ENCODE measurements at regions not wholly inside any gene's neighbourhood (a gene's known extent, or its start where the extent isn't known, plus 50 kb on each side); places are given as distances from the start of the nearest gene placed in this dataset.
"Not testable (repeated sequence)": the region's sequence is repeated elsewhere in the genome, so short reads cannot be mapped to it uniquely, and the experiment has no call there.

DNA sequence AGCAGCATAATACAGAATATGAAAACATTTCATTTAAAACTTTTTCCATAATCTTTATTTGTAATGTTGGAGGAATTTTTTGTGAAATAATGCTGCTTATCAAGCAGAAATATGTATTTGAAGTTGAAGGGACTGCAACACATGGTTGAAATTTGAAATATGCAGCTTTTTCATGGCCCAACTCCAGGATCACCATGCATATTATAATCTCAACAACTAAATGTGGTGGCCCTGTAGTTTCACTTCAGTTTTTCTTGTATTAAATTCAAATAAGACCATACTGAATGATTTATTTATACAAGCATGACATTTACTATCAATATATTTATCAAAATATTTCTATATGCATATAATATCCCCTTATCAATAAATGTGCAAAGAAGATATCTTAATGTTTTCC lies 157.7 kb upstream of the LHX8 start:
- H3K14ac ChIP-seq (ENCODE audit: insufficient read depth, low read length): no peak overlapping the region
- no peak overlapping the region for H3K4me2 ChIP-seq (ENCODE audit: insufficient read depth, insufficient read length, low read length)
- H3K23ac ChIP-seq (ENCODE audit: insufficient read length, low read depth, low read length): no peak overlapping the region
- H4K5ac ChIP-seq (ENCODE audit: insufficient read length, low read depth, low read length): no peak overlapping the region
- H3K27ac ChIP-seq (ENCODE audit: insufficient read length, low read depth, low read length): no peak overlapping the region
- H2AK5ac ChIP-seq (ENCODE audit: insufficient read length, low read length): no peak overlapping the region
- TF ChIP-seq, protein P1, sequence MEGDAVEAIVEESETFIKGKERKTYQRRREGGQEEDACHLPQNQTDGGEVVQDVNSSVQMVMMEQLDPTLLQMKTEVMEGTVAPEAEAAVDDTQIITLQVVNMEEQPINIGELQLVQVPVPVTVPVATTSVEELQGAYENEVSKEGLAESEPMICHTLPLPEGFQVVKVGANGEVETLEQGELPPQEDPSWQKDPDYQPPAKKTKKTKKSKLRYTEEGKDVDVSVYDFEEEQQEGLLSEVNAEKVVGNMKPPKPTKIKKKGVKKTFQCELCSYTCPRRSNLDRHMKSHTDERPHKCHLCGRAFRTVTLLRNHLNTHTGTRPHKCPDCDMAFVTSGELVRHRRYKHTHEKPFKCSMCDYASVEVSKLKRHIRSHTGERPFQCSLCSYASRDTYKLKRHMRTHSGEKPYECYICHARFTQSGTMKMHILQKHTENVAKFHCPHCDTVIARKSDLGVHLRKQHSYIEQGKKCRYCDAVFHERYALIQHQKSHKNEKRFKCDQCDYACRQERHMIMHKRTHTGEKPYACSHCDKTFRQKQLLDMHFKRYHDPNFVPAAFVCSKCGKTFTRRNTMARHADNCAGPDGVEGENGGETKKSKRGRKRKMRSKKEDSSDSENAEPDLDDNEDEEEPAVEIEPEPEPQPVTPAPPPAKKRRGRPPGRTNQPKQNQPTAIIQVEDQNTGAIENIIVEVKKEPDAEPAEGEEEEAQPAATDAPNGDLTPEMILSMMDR (conservative IDR thresholded peaks at IDR 0.05): no peak
- H3K23me2 ChIP-seq (ENCODE audit: insufficient read length, low read depth, low read length, poor library complexity, severe bottlenecking): no peaks in the 10 kb centered on the region
- H2BK12ac ChIP-seq (ENCODE audit: insufficient read length, low read depth, low read length): no peak overlapping the region
- no peak overlapping the region for H3T11ph ChIP-seq (ENCODE audit: low read length)
- peaks cover 0 to 3% of the 10 kb centered on the region in 2 experiments; a peak in 2 of 4 replicates for H3K4me1 Mint-ChIP-seq
- no peak overlapping the region for H2AFZ ChIP-seq (ENCODE audit: low read length)
- no peaks in the 10 kb centered on the region for H3K79me1 ChIP-seq (ENCODE audit: insufficient read depth, low read depth, low read length, poor library complexity, severe bottlenecking)
- no peak overlapping the region for H3K9ac ChIP-seq (ENCODE audit: extremely low read depth, insufficient read length, low read length)
- H3K18ac ChIP-seq (ENCODE audit: insufficient read length, low read depth, low read length): no peak overlapping the region
- H3K9me3 ChIP-seq (ENCODE audit: control insufficient read depth, low read depth, low read length): no peaks in the 10 kb centered on the region
- H3K4me1 ChIP-seq (ENCODE audit: insufficient read depth, low read length): no peaks in the 10 kb centered on the region; the same call in 1 of the 2 replicates
- H2BK15ac ChIP-seq (ENCODE audit: low read depth, low read length): no peak overlapping the region
- no peaks in the 10 kb centered on the region for H3K36me3 Mint-ChIP-seq (ENCODE audit: insufficient read depth in 1 of 3, low read depth in 3 of 3)
- no peak for DNase-seq
- no peak overlapping the region for H3K4ac ChIP-seq (ENCODE audit: low read depth, low read length)
- H3K27me3 ChIP-seq (ENCODE audit: insufficient read depth, low read length): no peaks in the 10 kb centered on the region
- H3K9me3 Mint-ChIP-seq: no peaks in the 10 kb centered on the region
- no peak overlapping the region for H3K4me3 Mint-ChIP-seq
- H3K79me2 ChIP-seq (ENCODE audit: insufficient read depth, low read length): no peaks in the 10 kb centered on the region
- H3K56ac ChIP-seq (ENCODE audit: insufficient read length, low read depth, low read length): no peak overlapping the region
- H4K91ac ChIP-seq (ENCODE audit: insufficient read length, low read depth, low read length): no peak overlapping the region
- no peak overlapping the region for H4K8ac ChIP-seq (replicated peaks; ENCODE audit: insufficient read length, low read depth, low read length)
- H3K27me3 Mint-ChIP-seq (ENCODE audit: low read depth): no peaks in the 10 kb centered on the region
- no peak overlapping the region for H2BK5ac ChIP-seq (ENCODE audit: insufficient read length, low read length)
- H2BK20ac ChIP-seq (ENCODE audit: low read depth, low read length, poor library complexity, severe bottlenecking): no peak overlapping the region
- no peak overlapping the region for H3K27ac Mint-ChIP-seq
- no peaks in the 10 kb centered on the region for H4K20me1 ChIP-seq (ENCODE audit: control insufficient read depth, insufficient read depth, insufficient read length)
- H2BK120ac ChIP-seq (ENCODE audit: low read depth, low read length, poor library complexity, severe bottlenecking): no peak overlapping the region

DNA sequence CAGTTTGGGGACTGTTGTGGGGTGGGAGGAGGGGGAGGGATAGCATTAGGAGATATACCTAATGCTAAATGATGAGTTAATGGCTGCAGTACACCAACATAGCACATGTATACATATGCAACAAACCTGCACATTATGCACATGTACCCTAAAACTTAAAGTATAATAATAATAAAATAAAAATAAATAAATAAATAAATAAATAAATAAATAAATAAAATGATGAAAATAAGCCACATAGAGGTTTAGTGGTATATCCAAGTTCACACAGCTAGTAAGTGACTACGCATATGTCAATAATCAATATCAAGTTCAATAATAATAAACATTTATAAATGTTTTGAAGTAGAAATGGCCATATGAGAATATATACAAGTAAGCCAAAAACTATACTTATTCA lies 141.7 kb upstream of the LHX8 start:
- not testable (repeated sequence) for H4K91ac ChIP-seq (ENCODE audit: insufficient read length, low read depth, low read length); H3K79me2 ChIP-seq (ENCODE audit: insufficient read depth, low read length); H4K20me1 ChIP-seq (ENCODE audit: control insufficient read depth, insufficient read depth, insufficient read length); H3T11ph ChIP-seq (ENCODE audit: low read length); H2BK5ac ChIP-seq (ENCODE audit: insufficient read length, low read length); H4K5ac ChIP-seq (ENCODE audit: insufficient read length, low read depth, low read length); H2BK20ac ChIP-seq (ENCODE audit: low read depth, low read length, poor library complexity, severe bottlenecking); H2BK12ac ChIP-seq (ENCODE audit: insufficient read length, low read depth, low read length); H3K9me3 ChIP-seq (ENCODE audit: control insufficient read depth, low read depth, low read length); H3K79me1 ChIP-seq (ENCODE audit: insufficient read depth, low read depth, low read length, poor library complexity, severe bottlenecking); H3K4me1 Mint-ChIP-seq; H3K23ac ChIP-seq (ENCODE audit: insufficient read length, low read depth, low read length); H3K27me3 Mint-ChIP-seq (ENCODE audit: low read depth); H3K27ac ChIP-seq (ENCODE audit: insufficient read length, low read depth, low read length); H3K4me1 ChIP-seq (ENCODE audit: insufficient read depth, low read length); H2AK5ac ChIP-seq (ENCODE audit: insufficient read length, low read length); H2BK120ac ChIP-seq (ENCODE audit: low read depth, low read length, poor library complexity, severe bottlenecking); H3K18ac ChIP-seq (ENCODE audit: insufficient read length, low read depth, low read length); H3K4me3 Mint-ChIP-seq; H3K27ac Mint-ChIP-seq; H3K14ac ChIP-seq (ENCODE audit: insufficient read depth, low read length); H3K4ac ChIP-seq (ENCODE audit: low read depth, low read length); H3K4me2 ChIP-seq (ENCODE audit: insufficient read depth, insufficient read length, low read length); H2BK15ac ChIP-seq (ENCODE audit: low read depth, low read length); H3K36me3 Mint-ChIP-seq (ENCODE audit: insufficient read depth in 1 of 3, low read depth in 3 of 3); H3K9ac ChIP-seq (ENCODE audit: extremely low read depth, insufficient read length, low read length); H3K27me3 ChIP-seq (ENCODE audit: insufficient read depth, low read length); H2AFZ ChIP-seq (ENCODE audit: low read length); H3K56ac ChIP-seq (ENCODE audit: insufficient read length, low read depth, low read length); H3K23me2 ChIP-seq (ENCODE audit: insufficient read length, low read depth, low read length, poor library complexity, severe bottlenecking); H4K8ac ChIP-seq (replicated peaks; ENCODE audit: insufficient read length, low read depth, low read length); DNase-seq
- H3K9me3 Mint-ChIP-seq: peaks cover 10 to 12% of the 10 kb centered on the region in 2 experiments
- WGBS (ENCODE audit: extremely low coverage, insufficient read length, low lambda C conversion rate): no CpG with 5 or more reads among the region's 1 CpG

Data from H9 (cell line).